ENCODE measurements at regions not wholly inside any gene's neighbourhood (a gene's known extent, or its start where the extent isn't known, plus 50 kb on each side); places are given as distances from the start of the nearest gene placed in this dataset.

DNA sequence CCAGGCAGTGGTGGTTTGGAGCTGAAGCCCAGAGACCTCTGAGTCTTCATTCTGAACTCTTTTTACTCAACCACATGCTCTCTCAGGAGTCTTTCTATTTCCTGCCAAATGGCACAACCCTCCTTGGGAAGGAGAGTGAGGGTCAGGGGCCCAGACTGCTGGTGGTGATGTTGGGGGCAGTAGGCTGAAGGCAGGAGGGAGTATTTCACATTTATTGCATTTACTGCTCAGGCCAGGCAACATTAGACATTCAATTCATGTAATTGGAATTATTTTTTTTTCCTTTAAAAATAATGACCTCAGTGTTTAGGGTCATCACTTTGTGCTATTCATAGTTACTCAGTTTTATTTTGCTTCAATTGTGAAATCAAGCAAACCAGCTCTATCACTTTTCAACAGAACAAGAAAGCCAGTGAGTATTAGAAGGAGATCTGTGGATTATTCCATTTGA, 311.3 kb upstream of the NT5C1B start:
- no peak overlapping the region for H3K4me3 ChIP-seq
- DNase-seq (no peak), ATAC-seq (peak in 3 of 4 donors; percentile 41 to 71 (median 62))
- H3K36me3 ChIP-seq = no peaks in the 10 kb centered on the region
- intact Hi-C loops (cut with DNase I) = no loop called here
- peak overlapping the region in 9 of 12 donors; percentile 11 to 46 (median 32) for H3K27ac ChIP-seq
- TF ChIP-seq, protein P1, sequence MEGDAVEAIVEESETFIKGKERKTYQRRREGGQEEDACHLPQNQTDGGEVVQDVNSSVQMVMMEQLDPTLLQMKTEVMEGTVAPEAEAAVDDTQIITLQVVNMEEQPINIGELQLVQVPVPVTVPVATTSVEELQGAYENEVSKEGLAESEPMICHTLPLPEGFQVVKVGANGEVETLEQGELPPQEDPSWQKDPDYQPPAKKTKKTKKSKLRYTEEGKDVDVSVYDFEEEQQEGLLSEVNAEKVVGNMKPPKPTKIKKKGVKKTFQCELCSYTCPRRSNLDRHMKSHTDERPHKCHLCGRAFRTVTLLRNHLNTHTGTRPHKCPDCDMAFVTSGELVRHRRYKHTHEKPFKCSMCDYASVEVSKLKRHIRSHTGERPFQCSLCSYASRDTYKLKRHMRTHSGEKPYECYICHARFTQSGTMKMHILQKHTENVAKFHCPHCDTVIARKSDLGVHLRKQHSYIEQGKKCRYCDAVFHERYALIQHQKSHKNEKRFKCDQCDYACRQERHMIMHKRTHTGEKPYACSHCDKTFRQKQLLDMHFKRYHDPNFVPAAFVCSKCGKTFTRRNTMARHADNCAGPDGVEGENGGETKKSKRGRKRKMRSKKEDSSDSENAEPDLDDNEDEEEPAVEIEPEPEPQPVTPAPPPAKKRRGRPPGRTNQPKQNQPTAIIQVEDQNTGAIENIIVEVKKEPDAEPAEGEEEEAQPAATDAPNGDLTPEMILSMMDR (IDR thresholded peaks at IDR 0.05) = no peak
- no peak for TF ChIP-seq POLR2A (IDR thresholded peaks at IDR 0.05)
- peaks cover 0 to 23% (median 4%) of the 10 kb centered on the region in 12 donors for H3K4me1 ChIP-seq
- H3K9me3 ChIP-seq = peaks cover 0 to 6% (median 0%) of the 10 kb centered on the region in 12 donors
- H3K27me3 ChIP-seq = no peaks in the 10 kb centered on the region

DNA sequence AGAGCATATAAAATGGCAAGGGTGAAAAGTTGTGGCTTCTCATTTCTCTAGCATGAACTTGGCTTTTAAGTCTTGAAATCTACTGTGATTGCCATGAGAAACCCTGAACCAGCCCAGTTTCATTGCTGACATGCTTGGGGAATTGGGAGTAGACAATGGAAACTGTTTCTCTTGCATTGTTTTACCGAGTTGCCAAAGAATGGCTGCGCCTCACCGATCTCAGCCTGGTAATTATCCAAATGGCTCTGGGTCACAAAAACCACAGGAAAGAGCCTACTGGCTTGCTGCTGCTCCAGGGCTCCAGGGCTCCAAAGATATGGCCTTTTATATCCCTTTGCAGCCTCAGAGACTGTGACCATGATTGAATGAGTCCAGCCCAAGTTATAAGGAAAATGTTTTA, 310.4 kb upstream of the NT5C1B start:
- Histone ChIP-seq H3K4me3 (no peak overlapping the region), H3K9me3 (no peaks in the 10 kb centered on the region), H3K27me3 (no peaks in the 10 kb centered on the region), H3K27ac (peak overlapping the region in 4 of 12 donors; percentile 32 to 41 (median 36)), H3K36me3 (no peaks in the 10 kb centered on the region), H3K4me1 (peaks cover 0 to 23% (median 4%) of the 10 kb centered on the region in 12 donors)
- intact Hi-C loops (cut with DNase I) = no loop called here
- DNase-seq (no peak), ATAC-seq (peak in 1 of 4 donors; percentile 27)
- 57 to 83% (median 69%) methylated on average over 3 of the region's 3 CpGs for WGBS, 4 donors
- TF ChIP-seq, protein P1 (IDR thresholded peaks at IDR 0.05) = no peak
- TF ChIP-seq POLR2A (IDR thresholded peaks at IDR 0.05) = no peak

GRCh38 chr2:18898271-18898670, 308.9 kb upstream of the NT5C1B start:
- no peak for DNase-seq
- intact Hi-C loops (cut with DNase I) = no loop called here
- no peak for TF ChIP-seq POLR2A (IDR thresholded peaks at IDR 0.05)
- TF ChIP-seq, protein P1 (IDR thresholded peaks at IDR 0.05) = no peak

GRCh38 chr2:18896125-18896764, 306.9 kb upstream of the NT5C1B start:
- no peak for DNase-seq
- no peak for ATAC-seq
- whole genome bisulfite sequencing, 4 donors = 49 to 53% (median 51%) methylated on average over 2 of the region's 2 CpGs
- Histone ChIP-seq H3K4me1 (peaks cover 0 to 20% (median 3%) of the 10 kb centered on the region in 12 donors), H3K4me3 (no peak overlapping the region), H3K36me3 (no peaks in the 10 kb centered on the region), H3K27me3 (no peaks in the 10 kb centered on the region), H3K27ac (no peak overlapping the region), H3K9me3 (no peaks in the 10 kb centered on the region)
- no peak for TF ChIP-seq POLR2A (IDR thresholded peaks at IDR 0.05)
- TF ChIP-seq, protein P1 (IDR thresholded peaks at IDR 0.05) = no peak
- intact Hi-C loops (cut with DNase I) = no loop called here

More at GRCh38 chr2:18898271-18898670, 308.9 kb upstream of the NT5C1B start:
- peaks cover 0 to 23% (median 4%) of the 10 kb centered on the region in 12 donors for H3K4me1 ChIP-seq
- H3K9me3 ChIP-seq = no peaks in the 10 kb centered on the region
- no peak overlapping the region for H3K27ac ChIP-seq
- H3K36me3 ChIP-seq = no peaks in the 10 kb centered on the region
- H3K27me3 ChIP-seq = no peaks in the 10 kb centered on the region
- no peak overlapping the region for H3K4me3 ChIP-seq
- no peak for ATAC-seq

All from heart left ventricle (tissue), 16 donors.